GM21390 (cell line): ENCODE measurements at regions not wholly inside any gene's neighbourhood (a gene's known extent, or its start where the extent isn't known, plus 50 kb on each side); places are given as distances from the start of the nearest gene placed in this dataset.

Experiments used
- ATAC-seq: cut with Tn5 transposase; IDR thresholded peaks from one replicate; pipeline ENCODE4 v1.9.1; 2021; ENCODE audit not compliant: unreplicated experiment

DNA sequence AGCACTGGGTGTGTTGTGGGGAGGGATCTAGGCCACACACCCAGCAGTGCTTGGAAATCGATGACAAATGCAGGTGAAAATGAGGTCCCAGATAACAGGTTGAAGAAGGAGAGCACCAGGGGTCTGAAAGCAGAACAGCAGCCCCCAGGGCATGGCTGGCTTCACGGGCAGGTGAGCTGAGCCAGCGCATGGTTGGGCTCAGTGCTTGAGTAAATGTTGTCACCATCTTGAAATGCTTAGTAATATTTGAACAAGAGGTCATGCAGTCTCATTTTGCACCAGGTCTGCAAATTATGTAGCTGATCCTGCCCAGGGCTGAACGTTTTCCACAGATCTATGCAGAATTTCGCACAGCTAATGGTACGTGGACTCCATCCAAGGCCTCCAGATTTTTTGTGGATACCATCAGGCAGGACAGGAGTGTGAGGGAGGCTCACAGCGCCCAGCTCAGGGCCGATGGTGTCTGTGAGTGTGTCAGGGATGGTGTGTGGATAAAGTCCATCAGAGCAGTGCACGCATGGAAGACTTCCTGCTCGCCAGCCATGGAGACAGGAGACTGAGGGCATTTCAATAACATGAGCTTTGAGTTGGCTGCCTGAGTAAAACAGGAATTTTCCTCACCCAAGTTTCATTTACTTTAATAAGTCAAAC lies 53.1 kb upstream of the SNX9 start:
- ATAC-seq = no peak

DNA sequence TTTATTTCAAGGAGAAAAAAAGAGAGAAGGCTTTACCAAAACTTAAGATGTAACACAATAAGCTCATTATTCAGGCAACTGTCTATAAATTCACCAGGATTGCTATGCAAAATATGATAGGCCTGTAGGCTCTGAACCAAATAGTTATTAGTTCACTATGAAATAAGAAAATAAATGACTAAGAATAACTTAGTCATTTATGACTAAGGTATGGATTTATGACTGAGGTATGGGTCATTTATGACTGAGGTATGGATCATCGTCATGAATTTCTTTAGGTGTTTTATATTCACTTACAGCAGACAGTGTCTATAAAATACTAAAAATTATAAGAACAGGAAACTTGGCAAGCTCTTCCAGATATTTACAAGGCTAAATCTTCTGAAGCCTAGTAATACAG lies 52.1 kb upstream of the SNX9 start:
- ATAC-seq = no peak

DNA sequence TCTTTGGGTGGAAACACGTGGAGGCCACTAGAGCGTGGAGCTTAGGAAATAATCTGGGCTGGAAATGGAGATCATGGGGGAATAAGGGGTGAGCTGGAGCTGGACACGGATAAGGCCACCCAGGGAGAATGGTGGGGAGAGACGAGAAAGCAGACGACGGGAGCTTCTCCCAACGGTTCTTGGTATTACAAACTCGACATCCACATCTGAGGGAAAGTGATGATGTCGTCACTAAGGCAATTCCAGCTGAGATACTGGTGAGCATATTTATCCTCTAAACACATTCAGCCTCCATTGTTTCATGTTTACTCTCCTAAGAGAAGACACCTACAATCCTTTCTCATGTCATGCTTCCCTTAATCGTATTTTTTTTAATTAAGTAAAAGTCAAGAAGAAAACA lies 50.2 kb upstream of the SNX9 start:
- ATAC-seq = no peak
